K562 (cell line): ENCODE measurements at regions not wholly inside any gene's neighbourhood (a gene's known extent, or its start where the extent isn't known, plus 50 kb on each side); places are given as distances from the start of the nearest gene placed in this dataset.

Experiments
- DDX20 ChIP-seq: fragments of 450-650 bp; IDR thresholded peaks from 2 replicates; pipeline ENCODE4 v1.6.1; 2016; ENCODE audit warnings: missing genetic modification characterization, low read depth, mild to moderate bottlenecking, missing compliant biosample characterization, moderate library complexity
- E2F1 ChIP-seq: sonication (generic); formaldehyde crosslinking; IDR thresholded peaks from 2 replicates; pipeline ENCODE4 v1.8.1; 2023; ENCODE audit warnings: mild to moderate bottlenecking, missing genetic modification reagents, moderate library complexity
- MAX ChIP-seq: sonication (generic); formaldehyde crosslinking; IDR thresholded peaks from 2 replicates; pipeline ENCODE4 v1.9.0; 2022; ENCODE audit warnings: mild to moderate bottlenecking, missing genetic modification reagents
- MCM5 ChIP-seq: fragments of 450-650 bp; IDR thresholded peaks from 2 replicates; pipeline ENCODE4 v1.6.1; 2016; ENCODE audit warnings: low read depth
- POLR2H ChIP-seq: IDR thresholded peaks from 2 replicates; pipeline ENCODE4 v1.6.1; 2016; ENCODE audit warnings: missing genetic modification characterization, low read depth, mild to moderate bottlenecking, control low read depth, missing compliant biosample characterization, moderate library complexity
- POLR3G ChIP-seq: IDR thresholded peaks from 2 replicates; pipeline ENCODE4 v1.6.1; 2011; ENCODE audit not compliant: insufficient read length, insufficient replicate concordance; ENCODE audit errors: extremely low read depth
- STAG1 ChIP-seq: sonication (generic); formaldehyde crosslinking; IDR thresholded peaks from 2 replicates; pipeline ENCODE4 v1.5.0; 2020; ENCODE audit warnings: missing genetic modification reagents, borderline replicate concordance
- USF2 ChIP-seq: sonication (generic); formaldehyde crosslinking; IDR thresholded peaks from 2 replicates; pipeline ENCODE4 v1.5.0; 2020; ENCODE audit warnings: missing genetic modification reagents
- ZHX1 ChIP-seq: fragments of 150-350 bp; conservative IDR thresholded peaks from 2 replicates; pipeline ENCODE4 v1.6.1; 2014; ENCODE audit warnings: low read length

GRCh38 chr22:27588915-27589314 lies 212.6 kb downstream of the MN1 start:
- no peak for TF ChIP-seq E2F1
- no peak for TF ChIP-seq POLR2H (tag)
- TF ChIP-seq MCM5 = no peak
- no peak for TF ChIP-seq DDX20
- TF ChIP-seq STAG1 = no peak
- no peak for TF ChIP-seq MAX (CRISPR knock-in tag)
- TF ChIP-seq POLR3G = no peak
- no peak for TF ChIP-seq ZHX1
- TF ChIP-seq USF2 (CRISPR knock-in tag) = no peak
